Germinal center (tissue), 1 donor: ENCODE measurements at regions not wholly inside any gene's neighbourhood (a gene's known extent, or its start where the extent isn't known, plus 50 kb on each side); places are given as distances from the start of the nearest gene placed in this dataset.
"Not testable (repeated sequence)": the region's sequence is repeated elsewhere in the genome, so short reads cannot be mapped to it uniquely, and the experiment has no call there.

Experiments used
- DNase-seq: peaks from one replicate; pipeline ENCODE4 v3.0.0; 2012; ENCODE audit warnings: mixed read lengths, low spot score

- DNase-seq: no peak
Observed at GRCh38 chr2:3115301-3116042, 262.1 kb downstream of the EIPR1 start.

- no peak for DNase-seq
Observed at GRCh38 chr2:3114406-3115185, 263.0 kb downstream of the EIPR1 start.

GRCh38 chr2:3113769-3114168 is 263.8 kb downstream of the EIPR1 start:
- no peak for DNase-seq

- DNase-seq: no peak
Observed at GRCh38 chr2:3113122-3113521, 264.5 kb downstream of the EIPR1 start.

- DNase-seq: no peak
Observed at GRCh38 chr2:3112553-3112952, 265.1 kb downstream of the EIPR1 start.

GRCh38 chr2:3112131-3112530 is 265.5 kb downstream of the EIPR1 start:
- no peak for DNase-seq

GRCh38 chr2:3110994-3111666 is 266.5 kb downstream of the EIPR1 start:
- no peak for DNase-seq

GRCh38 chr2:3110555-3110954 is 267.1 kb downstream of the EIPR1 start:
- DNase-seq: no peak

GRCh38 chr2:3108710-3109702 is 268.6 kb downstream of the EIPR1 start:
- DNase-seq: no peak

GRCh38 chr2:3108105-3108504 is 269.5 kb downstream of the EIPR1 start:
- no peak for DNase-seq

- DNase-seq: no peak
Observed at GRCh38 chr2:3107567-3107966, 270.1 kb downstream of the EIPR1 start.

- no peak for DNase-seq
Observed at GRCh38 chr2:3105814-3106569, 271.6 kb downstream of the EIPR1 start.

GRCh38 chr2:3104958-3105813 is 272.4 kb downstream of the EIPR1 start:
- DNase-seq: not testable (repeated sequence)

- DNase-seq: no peak
Observed at GRCh38 chr2:3104261-3104660, 273.4 kb downstream of the EIPR1 start.

- no peak for DNase-seq
Observed at GRCh38 chr2:3102922-3103569, 274.6 kb downstream of the EIPR1 start.

GRCh38 chr2:3102081-3102921 is 275.3 kb downstream of the EIPR1 start:
- DNase-seq: no peak

GRCh38 chr2:3101016-3101942 is 276.3 kb downstream of the EIPR1 start:
- no peak for DNase-seq
